Panc1 (cell line): ENCODE measurements at regions not wholly inside any gene's neighbourhood (a gene's known extent, or its start where the extent isn't known, plus 50 kb on each side); places are given as distances from the start of the nearest gene placed in this dataset.

Experiments
- ATAC-seq: fragments of 200-7000 bp; cut with Tn5 transposase; 2 replicates; pipeline ENCODE4 v1.9.1; 2020; ENCODE audit warnings: mild to moderate bottlenecking, moderate library complexity
- BruUV-seq: library from RNA; stranded (reverse); fragments of 400-500 nt; replicated peaks from 2 replicates; lab custom pipeline; 2021; lab: Mats Ljungman, UMichigan
- CTCF ChIA-PET: fragments of 300-600 bp; sonication (Branson Sonifier 250); formaldehyde crosslinking; loops from one replicate; lab custom pipeline; 2022; ENCODE audit warnings: antibody characterized with exemption; lab: Charles Lee
- POLR2A ChIA-PET: fragments of 300-600 bp; sonication (Branson Sonifier 250); formaldehyde crosslinking; loops from one replicate; lab custom pipeline; 2022; ENCODE audit warnings: antibody characterized with exemption; lab: Charles Lee
- DNase-seq: peaks from one replicate; pipeline ENCODE4 v3.0.0-alpha.2; 2010; ENCODE audit warnings: low read depth, low spot score
- H3K27ac ChIP-seq: 2 replicates; pipeline ENCODE4 v1.5.1; 2011; ENCODE audit warnings: mild to moderate bottlenecking, low read length, inconsistent platforms
- H3K27me3 ChIP-seq: fragments of 200-500 bp; sonication (Bioruptor generic); 2 replicates; pipeline ENCODE4 v1.6.0; 2014; ENCODE audit warnings: low read length, inconsistent platforms; ENCODE audit not compliant: control insufficient read depth, insufficient read depth
- H3K36me3 ChIP-seq: fragments of 200-500 bp; sonication (Bioruptor generic); 2 replicates; pipeline ENCODE4 v1.5.1; 2014; ENCODE audit warnings: inconsistent platforms, mild to moderate bottlenecking, low read length, moderate library complexity; ENCODE audit not compliant: control insufficient read depth, insufficient read depth
- H3K4me1 ChIP-seq: 2 replicates; pipeline ENCODE4 v1.5.1; 2011; ENCODE audit warnings: inconsistent platforms, mild to moderate bottlenecking, low read length, moderate library complexity; ENCODE audit not compliant: control insufficient read depth, insufficient read depth
- H3K4me3 ChIP-seq, 2 experiments: 2 replicates each; pipeline ENCODE4 v1.5.1; 2011 to 2012; ENCODE audit warnings: low read depth in 2 of 2, low read length in 2 of 2, mild to moderate bottlenecking in 2 of 2, inconsistent platforms in 1 of 2, moderate library complexity in 1 of 2
- H3K9me3 ChIP-seq: fragments of 200-500 bp; sonication (Bioruptor generic); 2 replicates; pipeline ENCODE4 v1.5.1; 2014; ENCODE audit warnings: low read depth, mild to moderate bottlenecking, inconsistent platforms, low read length, moderate library complexity; ENCODE audit not compliant: control insufficient read depth, insufficient read depth
- CTCF ChIP-seq: fragments of 450-650 bp; IDR thresholded peaks from 2 replicates; pipeline ENCODE4 v1.5.1; 2017; ENCODE audit warnings: mild to moderate bottlenecking
- POLR2AphosphoS5 ChIP-seq: IDR thresholded peaks from 2 replicates; pipeline ENCODE4 v1.6.1; 2012; ENCODE audit warnings: mild to moderate bottlenecking, low read depth, low read length, moderate library complexity
- REST ChIP-seq, 2 experiments: IDR thresholded peaks; 2 replicates each; pipeline ENCODE4 v1.6.1; 2011 to 2012; ENCODE audit warnings: low read depth in 2 of 2, control low read depth in 1 of 2, low read length in 1 of 2, mild to moderate bottlenecking in 1 of 2, moderate library complexity in 1 of 2; ENCODE audit not compliant: insufficient read depth in 1 of 2
- SIN3A ChIP-seq: IDR thresholded peaks from 2 replicates; pipeline ENCODE4 v1.6.1; 2012; ENCODE audit warnings: low read depth, mild to moderate bottlenecking, low read length, moderate library complexity, borderline replicate concordance; ENCODE audit not compliant: insufficient read depth
- TCF7L2 ChIP-seq: IDR thresholded peaks from 2 replicates; pipeline ENCODE4 v1.6.1; 2011; ENCODE audit warnings: mild to moderate bottlenecking, low read depth, low read length, inconsistent platforms
- in situ Hi-C: cut with HindIII; loops from 2 replicates; pipeline ENCODE4 v1.10.0; 2016; ENCODE audit warnings: low sequenced_read_pairs, low pct_unique_long_range_greater_than_20kb
- intact Hi-C: fragments of 100-400 bp; cut with micrococcal nuclease; formaldehyde crosslinking; loops from one replicate; pipeline ENCODE4 v1.10.0; 2022; ENCODE audit not compliant: unreplicated experiment

- in situ Hi-C loops (no loop called here), intact Hi-C loops (no loop called here)
- Histone ChIP-seq H3K4me1 (peaks cover 43% of the 10 kb centered on the region), H3K27me3 (no peaks in the 10 kb centered on the region), H3K36me3 (0 out of 2 replicates have a peak, but pooled peaks cover 2% of the 10 kb centered on the region), H3K4me3 (no peak overlapping the region), H3K27ac (no peak overlapping the region), H3K9me3 (peaks cover 7% of the 10 kb centered on the region; the same call in 1 of the 2 replicates)
- DNase-seq, result no peak
- POLR2A ChIA-PET, result interaction anchor here (0.7 kb wide), 1 partner anchor 31 kb away, joined by 7 read pairs; no protein-coding TSS in a partner anchor
- BruUV-seq, result no TSS peak
- TF ChIP-seq REST (IDR thresholded peaks at IDR 0.05; ENCODE audit: insufficient read depth in 1 of 2, low read depth in 2 of 2, low read length in 1 of 2), result no peak
- no peak for TF ChIP-seq SIN3A
- no peak for TF ChIP-seq POLR2AphosphoS5
- no peak for TF ChIP-seq TCF7L2
- TF ChIP-seq CTCF, result no peak
- CTCF ChIA-PET, result interaction anchor here (0.7 kb wide), 1 partner anchor 34 kb away, joined by 7 read pairs; no protein-coding TSS in a partner anchor
- ATAC-seq, result no peak
Measured at GRCh38 chr17:77346765-77347164, 206.0 kb downstream of the SEC14L1 start.

GRCh38 chr17:77347544-77347943, 206.8 kb downstream of the SEC14L1 start:
- H3K27me3 ChIP-seq, result no peaks in the 10 kb centered on the region
- TF ChIP-seq TCF7L2, result no peak
- no peak for TF ChIP-seq POLR2AphosphoS5
- in situ Hi-C loops (no loop called here), intact Hi-C loops (no loop called here)
- POLR2A ChIA-PET, result interaction anchor here (0.7 kb wide), 1 partner anchor 9 kb away, joined by 8 read pairs; no protein-coding TSS in a partner anchor
- ATAC-seq, result no peak
- peaks cover 48% of the 10 kb centered on the region for H3K4me1 ChIP-seq
- peaks cover 7% of the 10 kb centered on the region; the same call in 1 of the 2 replicates for H3K9me3 ChIP-seq
- no peak for DNase-seq
- no peak overlapping the region for H3K27ac ChIP-seq
- H3K4me3 ChIP-seq, result no peak overlapping the region
- BruUV-seq, result no TSS peak
- H3K36me3 ChIP-seq, result 0 out of 2 replicates have a peak, but pooled peaks cover 2% of the 10 kb centered on the region
- CTCF ChIA-PET, result interaction anchor here (0.6 kb wide), 1 partner anchor 86 kb away, joined by 7 read pairs; no protein-coding TSS in a partner anchor
